Immature natural killer cell (primary cell): ENCODE measurements at regions not wholly inside any gene's neighbourhood (a gene's known extent, or its start where the extent isn't known, plus 50 kb on each side); places are given as distances from the start of the nearest gene placed in this dataset.

Source experiments
- DNase-seq, 3 donors: peaks; one replicate each; pipeline ENCODE4 v3.0.0; 2022; ENCODE audit warnings: mixed read lengths in 1 of 3
- H3K27ac Mint-ChIP-seq, 6 donors: one replicate each; pipeline ENCODE4 v1.8.0; 2020; ENCODE audit warnings: mixed read lengths in 6 of 6, mild to moderate bottlenecking in 5 of 6, inconsistent platforms in 4 of 6, moderate library complexity in 3 of 6
- H3K27me3 Mint-ChIP-seq, 3 donors: one replicate each; pipeline ENCODE4 v1.8.0; 2020 to 2021; ENCODE audit warnings: low read depth in 3 of 3, mild to moderate bottlenecking in 3 of 3, mixed read lengths in 3 of 3, moderate library complexity in 3 of 3, inconsistent platforms in 1 of 3
- H3K36me3 Mint-ChIP-seq, 3 donors: one replicate each; pipeline ENCODE4 v1.8.0; 2020; ENCODE audit warnings: mixed read lengths in 3 of 3, inconsistent platforms in 2 of 3, mild to moderate bottlenecking in 2 of 3
- H3K4me1 Mint-ChIP-seq, 2 donors: one replicate each; pipeline ENCODE4 v1.8.0; 2020; ENCODE audit warnings: inconsistent platforms in 2 of 2, mild to moderate bottlenecking in 2 of 2, mixed read lengths in 2 of 2, moderate library complexity in 1 of 2
- H3K4me3 Mint-ChIP-seq, 5 donors: one replicate each; pipeline ENCODE4 v1.8.0; 2020; ENCODE audit warnings: mild to moderate bottlenecking in 5 of 5, mixed read lengths in 5 of 5, inconsistent platforms in 3 of 5, moderate library complexity in 3 of 5
- H3K9me3 Mint-ChIP-seq, 6 donors: one replicate each; pipeline ENCODE4 v1.8.0; 2020; ENCODE audit warnings: mild to moderate bottlenecking in 6 of 6, mixed read lengths in 6 of 6, inconsistent platforms in 4 of 6, moderate library complexity in 3 of 6

DNA sequence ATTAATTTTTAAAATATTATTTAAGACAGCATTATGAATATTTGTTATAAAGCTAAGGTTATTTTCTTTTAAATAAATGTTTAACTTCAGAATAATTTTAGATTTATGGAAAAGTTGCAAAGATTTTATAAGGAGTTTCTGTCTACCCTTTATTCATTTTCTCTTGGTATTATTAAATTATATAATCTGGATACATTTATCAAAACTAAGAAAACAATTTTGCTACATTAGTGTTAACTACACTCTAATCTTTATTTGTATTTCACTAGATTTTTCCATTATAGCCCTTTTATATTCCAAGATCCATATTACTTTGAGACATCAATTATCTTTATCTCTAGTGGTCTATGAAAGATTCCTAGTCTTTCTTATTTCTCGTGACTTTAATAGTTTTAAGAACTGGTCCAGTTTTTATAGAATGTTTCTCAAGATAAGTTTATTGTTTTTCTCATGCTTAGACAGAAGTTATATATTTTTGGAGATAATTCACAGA, 1243.7 kb upstream of the PCDH9 start:
- peaks cover 0 to under 1% (median 0%) of the 10 kb centered on the region in 3 donors for H3K36me3 Mint-ChIP-seq
- H3K4me3 Mint-ChIP-seq: no peak overlapping the region
- no peak for DNase-seq
- no peaks in the 10 kb centered on the region for H3K4me1 Mint-ChIP-seq
- H3K27me3 Mint-ChIP-seq: no peaks in the 10 kb centered on the region
- H3K27ac Mint-ChIP-seq: no peak overlapping the region
- H3K9me3 Mint-ChIP-seq: peaks cover 7 to 24% (median 10%) of the 10 kb centered on the region in 6 donors

DNA sequence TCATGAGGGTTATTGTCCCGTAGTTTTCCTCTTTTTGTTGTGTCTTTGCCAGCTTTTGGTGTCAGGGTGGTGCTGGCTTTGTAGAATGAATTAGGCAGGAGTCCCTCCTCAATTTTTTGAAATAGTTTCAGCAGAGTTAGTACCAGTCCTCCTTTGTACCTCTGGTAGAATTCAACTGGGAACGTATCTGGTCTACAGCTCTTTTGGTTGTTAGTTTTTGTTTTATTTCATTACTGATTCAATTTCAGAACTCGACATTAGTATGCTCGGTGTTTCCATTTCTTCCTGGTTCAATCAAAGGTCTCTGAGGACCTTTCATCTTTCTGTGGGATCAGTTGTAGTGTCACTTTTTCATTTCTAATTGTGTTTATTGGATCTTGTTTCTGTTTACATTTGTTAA, 1237.0 kb upstream of the PCDH9 start:
- Mint-ChIP-seq H3K27me3 (no peaks in the 10 kb centered on the region), H3K4me1 (no peaks in the 10 kb centered on the region), H3K36me3 (peaks cover 0 to 4% (median 0%) of the 10 kb centered on the region in 3 donors), H3K4me3 (no peak overlapping the region), H3K27ac (no peak overlapping the region), H3K9me3 (peaks cover 15 to 46% (median 24%) of the 10 kb centered on the region in 6 donors)
- no peak for DNase-seq

GRCh38 chr13:68440874-68441273, 1210.7 kb upstream of the PCDH9 start:
- no peaks in the 10 kb centered on the region for H3K27me3 Mint-ChIP-seq
- H3K9me3 Mint-ChIP-seq: peaks cover 5 to 35% (median 16%) of the 10 kb centered on the region in 6 donors
- no peaks in the 10 kb centered on the region for H3K4me1 Mint-ChIP-seq
- H3K4me3 Mint-ChIP-seq: no peak overlapping the region
- DNase-seq: no peak
- no peaks in the 10 kb centered on the region for H3K36me3 Mint-ChIP-seq
- H3K27ac Mint-ChIP-seq: no peak overlapping the region

GRCh38 chr13:68439817-68440216, 1209.7 kb upstream of the PCDH9 start:
- no peaks in the 10 kb centered on the region for H3K36me3 Mint-ChIP-seq
- H3K4me3 Mint-ChIP-seq: no peak overlapping the region
- H3K27ac Mint-ChIP-seq: no peak overlapping the region
- H3K9me3 Mint-ChIP-seq: peaks cover 5 to 26% (median 10%) of the 10 kb centered on the region in 6 donors
- no peaks in the 10 kb centered on the region for H3K27me3 Mint-ChIP-seq
- DNase-seq: no peak
- H3K4me1 Mint-ChIP-seq: no peaks in the 10 kb centered on the region

GRCh38 chr13:68428292-68428691, 1198.2 kb upstream of the PCDH9 start:
- H3K9me3 Mint-ChIP-seq: peaks cover 20 to 71% (median 48%) of the 10 kb centered on the region in 6 donors
- no peaks in the 10 kb centered on the region for H3K27me3 Mint-ChIP-seq
- H3K27ac Mint-ChIP-seq: no peak overlapping the region
- H3K4me1 Mint-ChIP-seq: no peaks in the 10 kb centered on the region
- no peak for DNase-seq
- H3K36me3 Mint-ChIP-seq: no peaks in the 10 kb centered on the region
- H3K4me3 Mint-ChIP-seq: no peak overlapping the region

DNA sequence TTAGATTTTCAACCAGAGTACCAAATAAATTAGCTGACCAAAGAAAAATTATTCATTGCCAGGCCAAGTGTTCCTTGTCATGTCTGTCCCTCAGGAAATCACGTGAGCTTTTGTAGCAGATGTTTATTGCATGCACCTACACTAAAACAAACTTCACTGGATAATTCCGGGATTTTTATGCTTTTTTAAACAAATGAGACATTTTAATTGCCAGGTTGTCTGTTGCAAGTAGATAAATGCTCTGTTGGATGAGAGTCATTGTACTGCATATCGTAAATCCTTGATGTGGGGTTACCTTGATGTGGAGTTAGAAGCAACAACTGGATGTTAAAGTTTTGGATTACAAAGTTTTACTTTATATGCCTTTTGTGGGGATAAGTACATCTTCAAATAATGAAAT, 1187.7 kb upstream of the PCDH9 start:
- no peak overlapping the region for H3K4me3 Mint-ChIP-seq
- H3K9me3 Mint-ChIP-seq: peaks cover 13 to 53% (median 32%) of the 10 kb centered on the region in 6 donors
- peaks cover 0 to 1% (median 0%) of the 10 kb centered on the region in 3 donors for H3K27me3 Mint-ChIP-seq
- no peak overlapping the region for H3K27ac Mint-ChIP-seq
- H3K36me3 Mint-ChIP-seq: peaks cover 0 to 5% (median 3%) of the 10 kb centered on the region in 3 donors
- DNase-seq: no peak
- H3K4me1 Mint-ChIP-seq: no peaks in the 10 kb centered on the region

- Mint-ChIP-seq H3K4me1 (no peaks in the 10 kb centered on the region), H3K36me3 (no peaks in the 10 kb centered on the region), H3K27me3 (no peaks in the 10 kb centered on the region), H3K27ac (no peak overlapping the region), H3K9me3 (peaks cover 4 to 48% (median 20%) of the 10 kb centered on the region in 6 donors), H3K4me3 (no peak overlapping the region)
- DNase-seq: no peak
These were observed 1179.9 kb upstream of the PCDH9 start for GRCh38 chr13:68410007-68410406.

GRCh38 chr13:68390987-68391386, 1160.9 kb upstream of the PCDH9 start:
- no peak for DNase-seq
- H3K9me3 Mint-ChIP-seq: peaks cover 4 to 58% (median 22%) of the 10 kb centered on the region in 6 donors
- peak overlapping the region in 1 of 6 donors; percentile 17 for H3K27ac Mint-ChIP-seq
- no peak overlapping the region for H3K4me3 Mint-ChIP-seq
- no peaks in the 10 kb centered on the region for H3K36me3 Mint-ChIP-seq
- no peaks in the 10 kb centered on the region for H3K4me1 Mint-ChIP-seq
- H3K27me3 Mint-ChIP-seq: no peaks in the 10 kb centered on the region

DNA sequence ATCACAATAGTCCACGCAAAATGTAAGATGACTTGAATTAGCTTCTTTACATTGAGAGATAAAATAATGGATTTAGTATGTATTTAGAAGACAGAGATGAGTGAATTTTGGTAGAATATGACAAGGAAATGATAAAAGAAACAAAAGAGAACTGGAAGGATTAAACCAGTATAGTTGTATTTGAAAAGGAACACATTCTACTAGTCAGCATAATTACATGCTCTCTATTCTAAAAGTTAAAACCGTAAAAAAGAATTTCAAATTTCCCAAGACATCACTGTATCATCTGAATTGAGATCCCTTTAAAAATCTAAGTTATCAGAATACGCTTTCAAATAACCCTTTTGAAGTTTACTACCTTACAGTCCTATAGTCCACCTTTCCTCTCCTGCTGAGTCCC, 1156.7 kb upstream of the PCDH9 start:
- peaks cover 0 to 2% (median 0%) of the 10 kb centered on the region in 3 donors for H3K27me3 Mint-ChIP-seq

GRCh38 chr13:68380041-68380973, 1150.2 kb upstream of the PCDH9 start:
- Mint-ChIP-seq H3K36me3 (no peaks in the 10 kb centered on the region), H3K27ac (no peak overlapping the region), H3K4me1 (no peaks in the 10 kb centered on the region), H3K27me3 (peaks cover 0 to 2% (median 0%) of the 10 kb centered on the region in 3 donors), H3K9me3 (peaks cover 4 to 39% (median 22%) of the 10 kb centered on the region in 6 donors), H3K4me3 (no peak overlapping the region)
- DNase-seq: no peak

More for the DNA sequence above, 1156.7 kb upstream of the PCDH9 start:
- Mint-ChIP-seq H3K4me3 (no peak overlapping the region), H3K36me3 (no peaks in the 10 kb centered on the region), H3K9me3 (peaks cover 4 to 34% (median 19%) of the 10 kb centered on the region in 6 donors), H3K4me1 (no peaks in the 10 kb centered on the region), H3K27ac (no peak overlapping the region)
- no peak for DNase-seq

GRCh38 chr13:68378294-68378693, 1148.2 kb upstream of the PCDH9 start:
- H3K27ac Mint-ChIP-seq: no peak overlapping the region
- H3K36me3 Mint-ChIP-seq: no peaks in the 10 kb centered on the region
- peaks cover 0 to 2% (median 0%) of the 10 kb centered on the region in 3 donors for H3K27me3 Mint-ChIP-seq
- DNase-seq: no peak
- H3K4me3 Mint-ChIP-seq: no peak overlapping the region
- H3K4me1 Mint-ChIP-seq: no peaks in the 10 kb centered on the region
- peaks cover 4 to 42% (median 26%) of the 10 kb centered on the region in 6 donors for H3K9me3 Mint-ChIP-seq

DNA sequence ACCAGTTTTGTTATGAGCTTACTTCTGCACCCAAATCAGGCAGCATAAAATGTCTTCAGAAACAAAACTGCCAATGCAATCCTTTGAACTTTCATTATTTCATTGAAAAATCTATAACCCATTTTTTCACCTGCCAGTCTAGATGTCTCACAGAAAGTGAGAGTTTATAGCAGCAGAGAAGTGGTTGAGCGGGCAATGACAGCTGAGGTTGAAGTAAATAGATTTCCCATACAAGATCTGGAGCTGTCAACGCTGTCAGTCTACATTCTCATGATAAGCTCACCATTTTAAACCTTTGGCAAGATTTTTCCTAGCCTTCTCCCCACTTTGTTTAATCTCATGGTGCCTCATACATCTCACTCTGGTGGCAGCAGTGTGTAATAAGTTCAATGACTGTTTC, 1144.9 kb upstream of the PCDH9 start:
- Mint-ChIP-seq H3K4me1 (no peaks in the 10 kb centered on the region), H3K9me3 (peaks cover 6 to 49% (median 32%) of the 10 kb centered on the region in 6 donors), H3K4me3 (no peak overlapping the region), H3K27me3 (no peaks in the 10 kb centered on the region), H3K27ac (no peak overlapping the region), H3K36me3 (no peaks in the 10 kb centered on the region)
- DNase-seq: no peak

DNA sequence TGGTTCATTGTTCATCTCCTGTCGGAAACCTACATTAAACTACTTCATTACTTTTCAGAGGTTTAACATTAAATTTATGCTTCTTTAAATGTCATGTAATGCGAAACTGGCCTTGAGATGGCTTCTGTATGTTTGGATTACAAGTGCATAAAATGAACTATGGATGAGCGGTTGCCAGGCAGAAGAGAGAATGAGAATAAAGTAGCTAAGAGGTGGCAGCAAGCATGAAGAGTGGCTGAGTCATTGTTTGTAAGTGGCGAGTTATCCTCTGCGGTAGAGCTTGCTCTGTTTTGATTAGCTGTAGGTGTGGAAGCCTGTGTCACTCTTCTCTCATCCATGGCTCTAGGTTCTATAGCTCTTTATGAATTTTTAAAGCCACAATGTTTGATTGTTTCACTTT, 1139.6 kb upstream of the PCDH9 start:
- H3K4me3 Mint-ChIP-seq: no peak overlapping the region
- DNase-seq: no peak
- H3K9me3 Mint-ChIP-seq: peaks cover 4 to 62% (median 36%) of the 10 kb centered on the region in 6 donors
- H3K4me1 Mint-ChIP-seq: no peaks in the 10 kb centered on the region
- H3K36me3 Mint-ChIP-seq: peaks cover 0 to 12% (median 3%) of the 10 kb centered on the region in 3 donors
- H3K27ac Mint-ChIP-seq: no peak overlapping the region
- H3K27me3 Mint-ChIP-seq: peaks cover 0 to 2% (median 1%) of the 10 kb centered on the region in 3 donors

GRCh38 chr13:68368922-68369321, 1138.8 kb upstream of the PCDH9 start:
- peaks cover 0 to 12% (median 3%) of the 10 kb centered on the region in 3 donors for H3K36me3 Mint-ChIP-seq
- DNase-seq: no peak
- no peaks in the 10 kb centered on the region for H3K4me1 Mint-ChIP-seq
- H3K27me3 Mint-ChIP-seq: peaks cover 0 to 2% (median 1%) of the 10 kb centered on the region in 3 donors
- no peak overlapping the region for H3K4me3 Mint-ChIP-seq
- H3K9me3 Mint-ChIP-seq: peaks cover 4 to 67% (median 38%) of the 10 kb centered on the region in 6 donors
- no peak overlapping the region for H3K27ac Mint-ChIP-seq
